Osteocyte (in vitro differentiated cells): ENCODE measurements at regions not wholly inside any gene's neighbourhood (a gene's known extent, or its start where the extent isn't known, plus 50 kb on each side); places are given as distances from the start of the nearest gene placed in this dataset.

Experiments used
- DNase-seq: peaks from one replicate; pipeline ENCODE4 v3.0.0; 2021; ENCODE audit warnings: mixed read lengths; ENCODE audit not compliant: unreplicated experiment; ENCODE audit errors: extremely low spot score
- H3K27ac Mint-ChIP-seq: one replicate; pipeline ENCODE4 v1.8.0; 2021; ENCODE audit warnings: mild to moderate bottlenecking, mixed read lengths; ENCODE audit not compliant: unreplicated experiment
- H3K27me3 Mint-ChIP-seq: one replicate; pipeline ENCODE4 v1.8.0; 2021; ENCODE audit warnings: mixed read lengths; ENCODE audit not compliant: unreplicated experiment
- H3K36me3 Mint-ChIP-seq: one replicate; pipeline ENCODE4 v1.8.0; 2021; ENCODE audit warnings: mixed read lengths; ENCODE audit not compliant: unreplicated experiment
- H3K4me1 Mint-ChIP-seq: one replicate; pipeline ENCODE4 v1.8.0; 2021; ENCODE audit warnings: mixed read lengths; ENCODE audit not compliant: unreplicated experiment
- H3K4me3 Mint-ChIP-seq: one replicate; pipeline ENCODE4 v1.8.0; 2021; ENCODE audit warnings: mild to moderate bottlenecking, moderate library complexity, mixed read lengths; ENCODE audit not compliant: unreplicated experiment
- H3K9me3 Mint-ChIP-seq: one replicate; pipeline ENCODE4 v1.8.0; 2021; ENCODE audit warnings: mixed read lengths; ENCODE audit not compliant: unreplicated experiment
- TF ChIP-seq, protein P1 (sequence below): fragments of 200-600 bp; sonication (generic); IDR thresholded peaks from 2 replicates; pipeline ENCODE4 v1.5.0; 2021; ENCODE audit warnings: antibody characterized with exemption, mild to moderate bottlenecking, moderate library complexity

DNA sequence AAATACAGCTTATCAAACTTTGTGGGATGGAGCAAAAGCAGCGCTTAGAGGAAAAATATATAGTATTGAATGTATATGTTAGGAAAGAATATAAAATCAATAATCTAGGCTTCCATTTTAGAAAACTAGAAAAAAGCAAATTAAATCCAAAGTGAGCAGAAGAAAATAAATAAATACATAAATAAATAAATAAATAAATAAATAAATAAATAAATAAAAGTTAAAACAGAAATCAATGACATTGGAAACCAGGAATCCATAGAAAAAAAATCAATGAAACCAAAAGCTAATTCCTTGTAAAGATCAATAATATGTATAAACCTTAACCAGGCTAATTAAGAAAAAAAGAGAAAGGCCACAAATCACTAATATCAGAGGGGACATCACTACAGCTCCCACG is 141.8 kb upstream of the C1QTNF7 start:
- Mint-ChIP-seq H3K4me1 (no peaks in the 10 kb centered on the region), H3K27ac (no peak overlapping the region), H3K4me3 (no peak overlapping the region), H3K27me3 (peaks cover 27% of the 10 kb centered on the region), H3K36me3 (no peaks in the 10 kb centered on the region), H3K9me3 (no peaks in the 10 kb centered on the region)
- TF ChIP-seq, protein P1, sequence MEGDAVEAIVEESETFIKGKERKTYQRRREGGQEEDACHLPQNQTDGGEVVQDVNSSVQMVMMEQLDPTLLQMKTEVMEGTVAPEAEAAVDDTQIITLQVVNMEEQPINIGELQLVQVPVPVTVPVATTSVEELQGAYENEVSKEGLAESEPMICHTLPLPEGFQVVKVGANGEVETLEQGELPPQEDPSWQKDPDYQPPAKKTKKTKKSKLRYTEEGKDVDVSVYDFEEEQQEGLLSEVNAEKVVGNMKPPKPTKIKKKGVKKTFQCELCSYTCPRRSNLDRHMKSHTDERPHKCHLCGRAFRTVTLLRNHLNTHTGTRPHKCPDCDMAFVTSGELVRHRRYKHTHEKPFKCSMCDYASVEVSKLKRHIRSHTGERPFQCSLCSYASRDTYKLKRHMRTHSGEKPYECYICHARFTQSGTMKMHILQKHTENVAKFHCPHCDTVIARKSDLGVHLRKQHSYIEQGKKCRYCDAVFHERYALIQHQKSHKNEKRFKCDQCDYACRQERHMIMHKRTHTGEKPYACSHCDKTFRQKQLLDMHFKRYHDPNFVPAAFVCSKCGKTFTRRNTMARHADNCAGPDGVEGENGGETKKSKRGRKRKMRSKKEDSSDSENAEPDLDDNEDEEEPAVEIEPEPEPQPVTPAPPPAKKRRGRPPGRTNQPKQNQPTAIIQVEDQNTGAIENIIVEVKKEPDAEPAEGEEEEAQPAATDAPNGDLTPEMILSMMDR, result no peak
- no peak for DNase-seq

DNA sequence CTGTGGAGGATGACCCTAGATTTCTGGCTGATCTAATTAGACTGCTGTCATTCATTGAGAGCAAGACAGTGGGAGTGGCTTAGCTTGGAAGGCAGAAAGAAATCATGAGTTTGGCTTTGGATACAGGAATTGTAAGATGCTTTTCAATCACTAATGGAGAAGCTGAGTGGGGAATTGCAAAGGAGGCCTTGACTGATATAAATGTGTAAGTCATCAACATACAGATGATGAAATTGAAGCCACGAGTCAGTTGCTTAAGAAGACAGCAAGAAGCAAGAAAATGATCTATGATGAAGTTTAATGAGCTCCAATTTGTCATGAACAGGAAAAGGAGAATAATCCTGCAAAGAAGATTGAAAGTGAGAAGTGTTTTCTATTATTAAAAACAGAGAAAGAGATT is 136.7 kb upstream of the C1QTNF7 start:
- no peak overlapping the region for H3K4me3 Mint-ChIP-seq
- H3K27me3 Mint-ChIP-seq, result peaks cover 38% of the 10 kb centered on the region
- no peaks in the 10 kb centered on the region for H3K9me3 Mint-ChIP-seq
- no peaks in the 10 kb centered on the region for H3K36me3 Mint-ChIP-seq
- TF ChIP-seq, protein P1, result no peak
- H3K4me1 Mint-ChIP-seq, result no peaks in the 10 kb centered on the region
- DNase-seq, result no peak
- H3K27ac Mint-ChIP-seq, result no peak overlapping the region

DNA sequence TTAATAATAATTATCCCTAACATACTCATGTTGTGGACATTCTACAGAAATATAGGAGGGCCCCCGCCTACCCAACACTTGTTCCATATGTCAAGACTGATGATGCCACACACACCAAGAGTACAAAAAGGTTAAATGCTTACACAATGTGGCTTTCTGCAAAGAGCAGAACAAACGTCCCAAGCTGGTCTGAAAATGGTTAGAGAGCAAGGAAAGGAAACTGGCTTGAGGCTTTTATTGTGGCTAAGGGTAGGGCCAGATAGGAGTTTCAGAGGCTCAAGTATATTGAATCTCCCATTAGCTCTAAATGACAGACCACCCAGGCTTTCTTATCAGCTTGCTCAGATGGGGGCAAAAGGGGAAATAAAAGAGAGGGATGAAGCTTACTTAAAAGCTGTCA is 134.1 kb upstream of the C1QTNF7 start:
- no peak overlapping the region for H3K27ac Mint-ChIP-seq
- no peaks in the 10 kb centered on the region for H3K36me3 Mint-ChIP-seq
- DNase-seq, result no peak
- H3K4me1 Mint-ChIP-seq, result peaks cover 5% of the 10 kb centered on the region
- H3K9me3 Mint-ChIP-seq, result no peaks in the 10 kb centered on the region
- H3K27me3 Mint-ChIP-seq, result peaks cover 19% of the 10 kb centered on the region
- TF ChIP-seq, protein P1, result no peak
- H3K4me3 Mint-ChIP-seq, result no peak overlapping the region

DNA sequence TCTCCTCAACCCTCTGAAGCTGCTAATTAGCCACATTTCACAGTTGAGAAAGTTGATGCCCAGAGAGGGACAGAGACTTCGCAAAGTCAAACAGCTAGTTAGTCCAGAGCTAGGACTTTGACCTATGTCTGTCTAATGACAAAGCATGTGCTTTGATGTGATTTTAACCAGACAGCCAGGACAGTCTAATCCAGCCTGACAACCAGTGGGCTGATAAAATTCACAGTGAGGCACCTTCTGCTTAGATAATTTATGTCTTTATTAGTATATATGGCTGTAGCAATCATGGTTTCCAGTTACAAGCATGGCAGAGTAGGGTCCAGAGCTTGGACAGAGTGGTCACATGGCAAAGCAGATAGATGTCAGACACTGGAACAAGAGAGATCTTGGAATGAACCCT is 133.6 kb upstream of the C1QTNF7 start:
- TF ChIP-seq, protein P1, result no peak
- peaks cover 17% of the 10 kb centered on the region for H3K27me3 Mint-ChIP-seq
- H3K4me1 Mint-ChIP-seq, result peaks cover 7% of the 10 kb centered on the region
- H3K9me3 Mint-ChIP-seq, result no peaks in the 10 kb centered on the region
- H3K4me3 Mint-ChIP-seq, result no peak overlapping the region
- H3K27ac Mint-ChIP-seq, result no peak overlapping the region
- DNase-seq, result no peak
- no peaks in the 10 kb centered on the region for H3K36me3 Mint-ChIP-seq

DNA sequence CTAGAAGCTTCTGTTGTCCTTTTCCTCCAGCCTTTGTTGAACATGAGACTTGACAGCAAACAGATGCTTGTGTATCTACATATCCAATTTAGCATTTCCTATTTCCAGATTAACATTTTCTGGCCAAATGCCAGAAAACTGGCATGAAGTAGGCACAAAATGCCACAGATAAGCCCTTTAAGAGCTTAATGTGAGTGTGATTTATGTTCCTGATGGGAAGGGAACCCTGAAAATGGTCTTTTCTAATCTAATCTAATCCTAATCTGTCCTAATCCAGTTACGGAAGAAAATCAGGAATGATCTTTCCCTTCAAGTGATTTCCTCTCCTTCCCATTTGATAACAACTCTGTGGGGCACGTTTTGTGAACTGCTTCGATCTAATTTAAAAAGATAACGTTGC is 133.0 kb upstream of the C1QTNF7 start:
- no peak overlapping the region for H3K4me3 Mint-ChIP-seq
- H3K27me3 Mint-ChIP-seq, result peaks cover 17% of the 10 kb centered on the region
- H3K27ac Mint-ChIP-seq, result no peak overlapping the region
- H3K9me3 Mint-ChIP-seq, result no peaks in the 10 kb centered on the region
- TF ChIP-seq, protein P1, result no peak
- DNase-seq, result no peak
- no peaks in the 10 kb centered on the region for H3K36me3 Mint-ChIP-seq
- H3K4me1 Mint-ChIP-seq, result peaks cover 8% of the 10 kb centered on the region
